ENCODE measurements at regions not wholly inside any gene's neighbourhood (a gene's known extent, or its start where the extent isn't known, plus 50 kb on each side); places are given as distances from the start of the nearest gene placed in this dataset.
"Not testable (repeated sequence)": the region's sequence is repeated elsewhere in the genome, so short reads cannot be mapped to it uniquely, and the experiment has no call there.

- Histone ChIP-seq H3K4me1 (no peaks in the 10 kb centered on the region), H3K27me3 (no peaks in the 10 kb centered on the region), H3K4me3 (no peak overlapping the region), H3K36me3 (no peaks in the 10 kb centered on the region), H3K9me3 (no peaks in the 10 kb centered on the region), H3K27ac (no peak overlapping the region)
- TF ChIP-seq POLR2A (IDR thresholded peaks at IDR 0.05) = no peak
- no peak for TF ChIP-seq POLR2AphosphoS5 (IDR thresholded peaks at IDR 0.05)
- no peak for TF ChIP-seq EP300 (IDR thresholded peaks at IDR 0.05)
- no peak for TF ChIP-seq CTCF (IDR thresholded peaks at IDR 0.05)
- 67% methylated on average over 5 of the region's 5 CpGs for WGBS
- DNase-seq (ENCODE audit: low spot score in 2 of 2) = no peak
Measured at GRCh38 chr4:127400276-127400675, 232.5 kb upstream of the INTU start.

- no peaks in the 10 kb centered on the region for H3K36me3 ChIP-seq
- H3K4me3 ChIP-seq = no peak overlapping the region
- H3K9me3 ChIP-seq = no peaks in the 10 kb centered on the region
- H3K27me3 ChIP-seq = no peaks in the 10 kb centered on the region
- 0% methylated on average over 1 of the region's 1 CpG for WGBS
- DNase-seq (ENCODE audit: low spot score in 2 of 2) = peak in 1 of 2 donors; percentile 62
- no peak for TF ChIP-seq POLR2A (IDR thresholded peaks at IDR 0.05)
- TF ChIP-seq CTCF (IDR thresholded peaks at IDR 0.05) = peak; percentile 10 to 72
- no peak overlapping the region for H3K27ac ChIP-seq
- no peaks in the 10 kb centered on the region for H3K4me1 ChIP-seq
Measured at GRCh38 chr4:127400731-127401346, 231.9 kb upstream of the INTU start.

GRCh38 chr4:127403471-127404084 is 229.2 kb upstream of the INTU start:
- no peak overlapping the region for H3K4me3 ChIP-seq

GRCh38 chr4:127406187-127406586 is 226.6 kb upstream of the INTU start:
- H3K4me1 ChIP-seq = no peaks in the 10 kb centered on the region
- no peaks in the 10 kb centered on the region for H3K36me3 ChIP-seq
- TF ChIP-seq CTCF (IDR thresholded peaks at IDR 0.05) = no peak
- WGBS = 72% methylated on average over 1 of the region's 1 CpG
- no peak for DNase-seq (ENCODE audit: low spot score in 2 of 2)
- no peak overlapping the region for H3K4me3 ChIP-seq
- no peaks in the 10 kb centered on the region for H3K27me3 ChIP-seq
- H3K9me3 ChIP-seq = peaks cover 10% of the 10 kb centered on the region
- H3K27ac ChIP-seq = no peak overlapping the region

More at GRCh38 chr4:127403471-127404084, 229.2 kb upstream of the INTU start:
- peaks cover 10% of the 10 kb centered on the region for H3K9me3 ChIP-seq
- no peak for TF ChIP-seq POLR2A (IDR thresholded peaks at IDR 0.05)
- no peak for TF ChIP-seq POLR2AphosphoS5 (IDR thresholded peaks at IDR 0.05)
- TF ChIP-seq EP300 (IDR thresholded peaks at IDR 0.05) = no peak
- TF ChIP-seq CTCF (IDR thresholded peaks at IDR 0.05) = no peak
- H3K4me1 ChIP-seq = no peaks in the 10 kb centered on the region
- no peak for DNase-seq (ENCODE audit: low spot score in 2 of 2)
- H3K27me3 ChIP-seq = no peaks in the 10 kb centered on the region
- no peaks in the 10 kb centered on the region for H3K36me3 ChIP-seq
- 27% methylated on average over 2 of the region's 2 CpGs for WGBS
- no peak overlapping the region for H3K27ac ChIP-seq

- H3K9me3 ChIP-seq; H3K36me3 ChIP-seq; DNase-seq (ENCODE audit: low spot score in 2 of 2); H3K4me1 ChIP-seq; H3K4me3 ChIP-seq; H3K27me3 ChIP-seq; H3K27ac ChIP-seq: not testable (repeated sequence)
- WGBS = 66% methylated on average over 9 of the region's 9 CpGs
Measured at GRCh38 chr4:127407572-127407971, 225.2 kb upstream of the INTU start.

GRCh38 chr4:127410201-127410600 is 222.6 kb upstream of the INTU start:
- H3K36me3 ChIP-seq = no peaks in the 10 kb centered on the region
- DNase-seq (ENCODE audit: low spot score in 2 of 2) = peak in 1 of 2 donors; percentile 75
- H3K27me3 ChIP-seq = no peaks in the 10 kb centered on the region
- no peak overlapping the region for H3K4me3 ChIP-seq
- H3K9me3 ChIP-seq = peaks cover 10% of the 10 kb centered on the region
- WGBS = 77% methylated on average over 3 of the region's 3 CpGs
- TF ChIP-seq POLR2A (IDR thresholded peaks at IDR 0.05) (no peak), POLR2AphosphoS5 (IDR thresholded peaks at IDR 0.05) (no peak), CTCF (IDR thresholded peaks at IDR 0.05) (no peak), EP300 (IDR thresholded peaks at IDR 0.05) (no peak)
- no peaks in the 10 kb centered on the region for H3K4me1 ChIP-seq
- peak overlapping the region; percentile 24 for H3K27ac ChIP-seq

Data from suprapubic skin (tissue), 4 donors.